WTC11 (cell line): ENCODE measurements at regions not wholly inside any gene's neighbourhood (a gene's known extent, or its start where the extent isn't known, plus 50 kb on each side); places are given as distances from the start of the nearest gene placed in this dataset.

Experiments used
- ATAC-seq: fragments of 200-7000 bp; cut with Tn5 transposase; 2 replicates; pipeline ENCODE4 v1.10.0; 2021; ENCODE audit warnings: mild to moderate bottlenecking, moderate library complexity
- CTCF ChIA-PET: fragments of 300-600 bp; sonication (Branson Sonifier 250); formaldehyde crosslinking; loops from one replicate; lab custom pipeline; 2021; ENCODE audit warnings: antibody characterized with exemption; lab: Charles Lee
- POLR2A ChIA-PET: fragments of 350-600 bp; sonication (Branson Sonifier 250); formaldehyde crosslinking; loops from one replicate; lab custom pipeline; 2021; ENCODE audit warnings: antibody characterized with exemption; lab: Charles Lee
- DNase-seq: peaks from one replicate; pipeline ENCODE4 v3.0.0; 2021; ENCODE audit warnings: low spot score
- H3K27ac Mint-ChIP-seq: 2 replicates; pipeline ENCODE4 v1.8.0; 2021; ENCODE audit warnings: mixed read lengths
- H3K27me3 Mint-ChIP-seq: 2 replicates; pipeline ENCODE4 v1.8.0; 2021; ENCODE audit warnings: low read depth, mild to moderate bottlenecking, moderate library complexity, mixed read lengths
- H3K36me3 Mint-ChIP-seq: 2 replicates; pipeline ENCODE4 v1.8.0; 2021; ENCODE audit warnings: mixed read lengths
- H3K4me1 Mint-ChIP-seq: 2 replicates; pipeline ENCODE4 v1.8.0; 2022; ENCODE audit warnings: mixed read lengths
- H3K4me3 Mint-ChIP-seq: 2 replicates; pipeline ENCODE4 v1.8.0; 2021; ENCODE audit warnings: mild to moderate bottlenecking, moderate library complexity, mixed read lengths
- H3K9me3 Mint-ChIP-seq: 2 replicates; pipeline ENCODE4 v1.8.0; 2021; ENCODE audit warnings: mixed read lengths
- AR ChIP-seq: fragments of 250-450 bp; sonication (Bioruptor Pico); IDR thresholded peaks from 2 replicates; pipeline ENCODE4 v1.9.0; 2021; ENCODE audit warnings: mild to moderate bottlenecking
- CREM ChIP-seq: sonication (generic); formaldehyde crosslinking; IDR thresholded peaks from 2 replicates; pipeline ENCODE4 v1.8.1; 2022; ENCODE audit warnings: mild to moderate bottlenecking, missing genetic modification reagents, moderate library complexity
- CTCF ChIP-seq: fragments of 200-600 bp; IDR thresholded peaks from 2 replicates; pipeline ENCODE4 v1.8.0; 2022; ENCODE audit warnings: antibody characterized with exemption
- E2F1 ChIP-seq: sonication (generic); formaldehyde crosslinking; IDR thresholded peaks from 2 replicates; pipeline ENCODE4 v1.8.0; 2022; ENCODE audit warnings: mild to moderate bottlenecking, missing genetic modification reagents
- E2F4 ChIP-seq: sonication (generic); formaldehyde crosslinking; IDR thresholded peaks from 2 replicates; pipeline ENCODE4 v1.8.1; 2022; ENCODE audit warnings: low read depth, mild to moderate bottlenecking, moderate library complexity, missing genetic modification reagents, borderline replicate concordance
- ERG ChIP-seq: fragments of 250-450 bp; sonication (Bioruptor Pico); IDR thresholded peaks from 2 replicates; pipeline ENCODE4 v1.8.0; 2021; ENCODE audit warnings: mild to moderate bottlenecking
- GRHL2 ChIP-seq: fragments of 250-450 bp; sonication (Bioruptor Pico); IDR thresholded peaks from 2 replicates; pipeline ENCODE4 v1.8.0; 2022; ENCODE audit warnings: mild to moderate bottlenecking, moderate library complexity; ENCODE audit not compliant: insufficient replicate concordance, severe bottlenecking
- GTF2I ChIP-seq: fragments of 250-450 bp; sonication (Bioruptor Pico); conservative IDR thresholded peaks from 2 replicates; pipeline ENCODE4 v1.4.0; 2021; ENCODE audit warnings: mild to moderate bottlenecking
- IRF1 ChIP-seq: sonication (generic); formaldehyde crosslinking; IDR thresholded peaks from 2 replicates; pipeline ENCODE4 v1.8.0; 2023; ENCODE audit warnings: missing genetic modification reagents
- JUN ChIP-seq: sonication (generic); formaldehyde crosslinking; IDR thresholded peaks from 2 replicates; pipeline ENCODE4 v1.8.0; 2023; ENCODE audit warnings: mild to moderate bottlenecking, missing genetic modification reagents
- RORB ChIP-seq: fragments of 250-450 bp; sonication (Bioruptor Pico); IDR thresholded peaks from 2 replicates; pipeline ENCODE4 v1.9.0; 2021; ENCODE audit warnings: mild to moderate bottlenecking
- TCF7 ChIP-seq: sonication (generic); formaldehyde crosslinking; IDR thresholded peaks from 2 replicates; pipeline ENCODE4 v1.8.0; 2022; ENCODE audit warnings: mild to moderate bottlenecking, low read depth, missing genetic modification reagents, moderate library complexity
- TEAD1 ChIP-seq: sonication (generic); formaldehyde crosslinking; IDR thresholded peaks from 2 replicates; pipeline ENCODE4 v1.8.0; 2022; ENCODE audit warnings: mild to moderate bottlenecking, missing genetic modification reagents
- USF1 ChIP-seq: sonication (generic); formaldehyde crosslinking; IDR thresholded peaks from 2 replicates; pipeline ENCODE4 v1.8.0; 2022; ENCODE audit warnings: mild to moderate bottlenecking, missing genetic modification reagents
- ZBTB21 ChIP-seq: sonication (generic); formaldehyde crosslinking; IDR thresholded peaks from 2 replicates; pipeline ENCODE4 v1.8.1; 2023; ENCODE audit warnings: mild to moderate bottlenecking, missing genetic modification reagents, borderline replicate concordance
- ZNF219 ChIP-seq: sonication (generic); formaldehyde crosslinking; IDR thresholded peaks from 2 replicates; pipeline ENCODE4 v1.8.0; 2023; ENCODE audit warnings: missing genetic modification reagents, mild to moderate bottlenecking, borderline replicate concordance
- ZNF263 ChIP-seq: sonication (generic); formaldehyde crosslinking; IDR thresholded peaks from 2 replicates; pipeline ENCODE4 v1.8.1; 2022; ENCODE audit warnings: low read depth, mild to moderate bottlenecking, moderate library complexity, missing genetic modification reagents
- ZNF396 ChIP-seq: fragments of 250-450 bp; sonication (Bioruptor Pico); IDR thresholded peaks from 2 replicates; pipeline ENCODE4 v1.8.0; 2021; ENCODE audit warnings: mild to moderate bottlenecking, moderate library complexity, borderline replicate concordance
- ZNF416 ChIP-seq: fragments of 250-450 bp; sonication (Bioruptor Pico); IDR thresholded peaks from 2 replicates; pipeline ENCODE4 v1.9.0; 2021; ENCODE audit warnings: mild to moderate bottlenecking, inconsistent platforms

- ChIA-PET CTCF (no interaction called here), POLR2A (no interaction called here)
- peaks cover 13% of the 10 kb centered on the region for H3K9me3 Mint-ChIP-seq
- DNase-seq, result no peak
- no peaks in the 10 kb centered on the region for H3K27me3 Mint-ChIP-seq
- TF ChIP-seq RORB (no peak), ERG (CRISPR knock-in tag) (no peak), GRHL2 (no peak), CREM (CRISPR knock-in tag) (no peak), JUN (CRISPR knock-in tag) (no peak), ZNF396 (CRISPR knock-in tag) (no peak), ZNF219 (CRISPR knock-in tag) (no peak), IRF1 (CRISPR knock-in tag) (no peak), ZNF416 (no peak), ZBTB21 (CRISPR knock-in tag) (no peak), USF1 (CRISPR knock-in tag) (no peak), E2F1 (no peak), TEAD1 (CRISPR knock-in tag) (no peak), E2F4 (no peak), TCF7 (CRISPR knock-in tag) (no peak), GTF2I (CRISPR knock-in tag) (no peak), AR (no peak), CTCF (no peak), ZNF263 (no peak)
- no peak overlapping the region for H3K4me3 Mint-ChIP-seq
- no peak overlapping the region for H3K27ac Mint-ChIP-seq
- peaks cover under 1% of the 10 kb centered on the region for H3K4me1 Mint-ChIP-seq
- ATAC-seq, result no peak
- H3K36me3 Mint-ChIP-seq, result no peaks in the 10 kb centered on the region
Measured at GRCh38 chr5:112097768-112098167, 321.3 kb downstream of the EPB41L4A start.
